Astrocyte of the spinal cord (primary cell): ENCODE measurements at regions not wholly inside any gene's neighbourhood (a gene's known extent, or its start where the extent isn't known, plus 50 kb on each side); places are given as distances from the start of the nearest gene placed in this dataset.

Source experiments
- DNase-seq: peaks from one replicate; pipeline ENCODE4 v3.0.0; 2011; ENCODE audit warnings: low read depth, low spot score
- H3K4me3 ChIP-seq: 2 replicates; pipeline ENCODE4 v1.5.1; 2011; ENCODE audit warnings: low read depth, mild to moderate bottlenecking, low read length, moderate library complexity
- CTCF ChIP-seq: IDR thresholded peaks from 2 replicates; pipeline ENCODE4 v1.5.1; 2012; ENCODE audit warnings: low read depth, mild to moderate bottlenecking, low read length, inconsistent platforms
- in situ Hi-C: cut with HindIII; loops from 2 replicates; pipeline ENCODE4 v1.10.0; 2017; ENCODE audit warnings: low sequenced_read_pairs

- in situ Hi-C loops, result no loop called here
- no peak for TF ChIP-seq CTCF
- H3K4me3 ChIP-seq, result no peak overlapping the region
- DNase-seq, result peak; percentile 30
These were observed 75.1 kb upstream of the ATXN1 start for GRCh38 chr6:16836144-16836981.

DNA sequence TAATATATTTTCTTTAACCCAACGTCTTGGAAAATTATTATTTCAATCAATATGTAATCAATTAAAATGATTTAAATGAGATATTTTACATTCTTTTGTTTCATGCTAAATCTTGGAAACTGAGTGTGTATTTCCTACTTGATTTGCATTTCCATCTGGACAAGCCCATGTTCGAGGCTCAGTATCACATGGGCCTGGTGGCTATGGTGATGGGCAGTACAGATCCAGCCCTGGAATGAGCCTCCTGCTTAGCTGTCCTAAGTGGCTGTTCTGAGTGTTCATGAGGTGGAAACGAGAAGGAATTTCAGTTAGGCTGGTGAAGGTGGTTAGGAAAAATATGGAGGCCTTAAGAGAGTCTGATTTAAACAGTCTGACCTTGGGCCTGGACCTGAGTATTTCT lies 73.0 kb upstream of the ATXN1 start:
- no peak overlapping the region for H3K4me3 ChIP-seq
- in situ Hi-C loops, result no loop called here
- no peak for DNase-seq
- TF ChIP-seq CTCF, result no peak

GRCh38 chr6:16832721-16833120 lies 71.5 kb upstream of the ATXN1 start:
- TF ChIP-seq CTCF, result no peak
- in situ Hi-C loops, result no loop called here
- no peak for DNase-seq
- no peak overlapping the region for H3K4me3 ChIP-seq

- DNase-seq, result no peak
- in situ Hi-C loops, result no loop called here
These were observed 70.8 kb upstream of the ATXN1 start for GRCh38 chr6:16832043-16832567.

DNA sequence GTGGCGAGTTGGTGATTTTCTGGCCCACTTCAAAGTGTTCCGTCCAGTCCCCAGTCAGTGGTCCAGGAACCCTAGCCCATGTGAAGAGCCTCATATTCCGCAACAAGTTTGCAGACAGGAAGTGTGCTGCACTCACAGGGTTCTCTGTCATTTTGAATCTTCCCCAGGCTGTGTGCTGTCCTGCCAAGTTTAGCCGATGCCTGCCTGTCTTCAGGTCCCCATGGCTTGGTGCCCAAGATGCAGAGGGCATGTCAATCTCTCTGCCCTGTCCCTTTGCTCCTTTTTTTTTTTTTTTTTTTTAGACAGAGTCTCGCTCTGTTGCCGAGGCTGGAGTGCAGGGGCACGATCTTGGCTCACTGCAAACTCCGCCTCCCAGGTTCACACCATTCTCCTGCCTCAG lies 69.9 kb upstream of the ATXN1 start:
- no peak for TF ChIP-seq CTCF

More at GRCh38 chr6:16832043-16832567, 70.8 kb upstream of the ATXN1 start:
- no peak overlapping the region for H3K4me3 ChIP-seq
- no peak for TF ChIP-seq CTCF

DNA sequence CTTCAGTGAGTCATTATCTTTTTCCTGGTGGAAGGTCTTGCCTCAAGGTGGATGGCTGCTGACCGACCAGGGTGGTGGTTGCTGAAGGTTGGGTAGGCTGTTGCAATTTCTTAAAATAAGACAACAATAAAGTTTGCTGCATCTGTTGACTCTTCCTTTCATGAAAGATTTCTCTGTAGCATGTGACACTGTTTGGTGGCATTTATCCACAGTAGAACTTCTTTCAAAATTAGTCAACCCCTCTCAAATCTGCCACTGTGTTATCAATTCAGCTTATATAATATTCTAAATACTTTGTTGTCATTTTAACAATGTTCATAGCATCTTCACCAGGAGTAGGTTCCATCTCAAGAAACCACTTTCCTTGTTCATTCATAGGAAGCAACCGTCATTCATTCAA lies 66.8 kb upstream of the ATXN1 start:
- no peak for TF ChIP-seq CTCF
- DNase-seq, result no peak
- no peak overlapping the region for H3K4me3 ChIP-seq
- in situ Hi-C loops, result no loop called here

More for the DNA sequence above, 69.9 kb upstream of the ATXN1 start:
- H3K4me3 ChIP-seq, result no peak overlapping the region
- no peak for DNase-seq
- in situ Hi-C loops, result no loop called here
